Right atrium auricular region (tissue), 2 donors: ENCODE measurements at regions not wholly inside any gene's neighbourhood (a gene's known extent, or its start where the extent isn't known, plus 50 kb on each side); places are given as distances from the start of the nearest gene placed in this dataset.

ENCODE experiments used
- DNase-seq: peaks from one replicate; pipeline ENCODE4 v3.0.0-alpha.2; 2019; ENCODE audit warnings: low spot score
- H3K27ac ChIP-seq, 2 donors: fragments of 200-600 bp; sonication (generic); 1 replicate in 1 of 2; 2 replicates in 1 of 2; pipeline ENCODE4 v1.5.1; 2016 to 2019
- H3K27me3 ChIP-seq, 2 donors: fragments of 200-600 bp; sonication (generic); one replicate each; pipeline versions ENCODE4 v1.5.1 to v1.6.0; 2017 to 2019
- H3K36me3 ChIP-seq: fragments of 200-600 bp; sonication (generic); one replicate; pipeline ENCODE4 v1.5.1; 2016
- H3K4me1 ChIP-seq, 2 donors: fragments of 200-600 bp; sonication (generic); one replicate each; pipeline versions ENCODE4 v1.5.1 to v1.6.0; 2017 to 2019
- H3K4me3 ChIP-seq, 2 donors: fragments of 200-600 bp; sonication (generic); 1 replicate in 1 of 2; 2 replicates in 1 of 2; pipeline ENCODE4 v1.5.1; 2017 to 2019; ENCODE audit warnings: mild to moderate bottlenecking in 1 of 2, moderate library complexity in 1 of 2
- H3K9me3 ChIP-seq, 2 donors: fragments of 200-600 bp; sonication (generic); one replicate each; pipeline ENCODE4 v1.5.1; 2019
- TF ChIP-seq, protein P1 (sequence below), 2 donors: fragments of 200-600 bp; sonication (generic); IDR thresholded peaks; one replicate each; pipeline ENCODE4 v1.5.1; 2019; ENCODE audit warnings: antibody characterized with exemption in 2 of 2

DNA sequence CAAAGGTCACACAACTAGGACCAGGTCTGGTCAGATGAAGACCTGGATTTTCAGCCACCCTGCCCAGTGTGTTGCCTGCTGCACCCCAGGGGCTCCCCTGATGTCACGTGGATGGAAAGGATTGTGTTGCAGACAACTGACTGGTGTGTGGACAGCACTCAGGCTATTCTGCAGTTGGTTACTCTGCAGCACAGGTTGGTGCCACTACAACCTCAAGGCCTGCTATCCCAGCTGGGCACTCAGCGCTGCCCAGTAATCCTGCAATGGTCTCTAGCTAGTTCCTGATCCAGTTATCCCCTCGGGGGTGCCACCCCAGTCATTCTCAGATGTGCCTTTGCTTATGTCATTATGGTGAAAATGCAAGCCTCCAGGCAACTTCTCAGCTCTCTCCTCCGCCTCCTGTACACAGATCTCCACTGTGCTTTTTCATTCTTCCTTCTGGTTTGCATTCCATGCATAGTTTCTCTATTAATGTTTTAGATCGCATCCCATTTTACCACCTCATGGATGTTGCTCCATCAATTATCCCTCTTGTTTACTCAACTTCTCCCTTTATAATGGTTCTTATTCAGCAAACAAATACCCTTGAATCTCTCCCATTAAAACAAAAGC is 503.2 kb upstream of the CAMK1G start:
- Histone ChIP-seq H3K36me3 (no peaks in the 10 kb centered on the region), H3K9me3 (no peaks in the 10 kb centered on the region), H3K27me3 (no peaks in the 10 kb centered on the region), H3K27ac (no peak overlapping the region), H3K4me1 (no peaks in the 10 kb centered on the region), H3K4me3 (no peak overlapping the region)
- TF ChIP-seq, protein P1, sequence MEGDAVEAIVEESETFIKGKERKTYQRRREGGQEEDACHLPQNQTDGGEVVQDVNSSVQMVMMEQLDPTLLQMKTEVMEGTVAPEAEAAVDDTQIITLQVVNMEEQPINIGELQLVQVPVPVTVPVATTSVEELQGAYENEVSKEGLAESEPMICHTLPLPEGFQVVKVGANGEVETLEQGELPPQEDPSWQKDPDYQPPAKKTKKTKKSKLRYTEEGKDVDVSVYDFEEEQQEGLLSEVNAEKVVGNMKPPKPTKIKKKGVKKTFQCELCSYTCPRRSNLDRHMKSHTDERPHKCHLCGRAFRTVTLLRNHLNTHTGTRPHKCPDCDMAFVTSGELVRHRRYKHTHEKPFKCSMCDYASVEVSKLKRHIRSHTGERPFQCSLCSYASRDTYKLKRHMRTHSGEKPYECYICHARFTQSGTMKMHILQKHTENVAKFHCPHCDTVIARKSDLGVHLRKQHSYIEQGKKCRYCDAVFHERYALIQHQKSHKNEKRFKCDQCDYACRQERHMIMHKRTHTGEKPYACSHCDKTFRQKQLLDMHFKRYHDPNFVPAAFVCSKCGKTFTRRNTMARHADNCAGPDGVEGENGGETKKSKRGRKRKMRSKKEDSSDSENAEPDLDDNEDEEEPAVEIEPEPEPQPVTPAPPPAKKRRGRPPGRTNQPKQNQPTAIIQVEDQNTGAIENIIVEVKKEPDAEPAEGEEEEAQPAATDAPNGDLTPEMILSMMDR (IDR thresholded peaks at IDR 0.05): no peak
- no peak for DNase-seq

DNA sequence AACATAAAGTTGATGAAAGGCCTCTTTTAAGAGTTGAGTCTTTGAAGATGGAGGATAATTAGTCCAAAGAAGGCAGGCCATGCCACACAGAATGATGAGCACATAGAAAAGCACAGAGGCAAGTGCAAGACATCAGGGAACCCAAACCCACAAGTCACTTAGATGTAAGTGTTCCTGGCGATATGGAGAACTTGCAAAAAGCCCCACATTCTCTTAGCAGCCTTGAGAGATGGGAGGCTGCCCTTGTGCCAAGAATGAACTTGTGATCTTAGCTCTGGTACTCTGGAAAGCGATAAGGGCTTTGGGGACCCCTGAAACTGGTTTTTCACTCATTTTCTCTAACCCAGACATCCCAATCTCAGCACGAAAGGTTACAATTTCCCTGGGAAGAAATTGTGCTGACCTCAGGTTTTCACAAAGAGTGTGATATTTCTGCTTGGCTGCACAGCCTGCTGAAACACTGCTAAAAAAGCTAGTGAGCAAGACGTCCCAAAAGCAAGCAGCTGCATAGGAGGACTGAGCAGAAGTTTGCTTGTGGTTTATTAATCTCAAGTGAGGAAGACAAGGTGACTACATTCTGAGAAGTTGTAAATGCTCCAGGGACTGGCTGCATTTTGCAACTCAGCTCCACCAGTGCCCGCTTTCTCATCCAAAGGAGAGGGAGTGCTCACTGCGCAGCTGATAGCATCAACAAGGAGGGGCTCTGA is 496.9 kb upstream of the CAMK1G start:
- TF ChIP-seq, protein P1 (IDR thresholded peaks at IDR 0.05): no peak
- Histone ChIP-seq H3K4me1 (no peaks in the 10 kb centered on the region), H3K4me3 (no peak overlapping the region), H3K27ac (no peak overlapping the region), H3K36me3 (no peaks in the 10 kb centered on the region), H3K9me3 (no peaks in the 10 kb centered on the region), H3K27me3 (no peaks in the 10 kb centered on the region)
- DNase-seq: no peak

DNA sequence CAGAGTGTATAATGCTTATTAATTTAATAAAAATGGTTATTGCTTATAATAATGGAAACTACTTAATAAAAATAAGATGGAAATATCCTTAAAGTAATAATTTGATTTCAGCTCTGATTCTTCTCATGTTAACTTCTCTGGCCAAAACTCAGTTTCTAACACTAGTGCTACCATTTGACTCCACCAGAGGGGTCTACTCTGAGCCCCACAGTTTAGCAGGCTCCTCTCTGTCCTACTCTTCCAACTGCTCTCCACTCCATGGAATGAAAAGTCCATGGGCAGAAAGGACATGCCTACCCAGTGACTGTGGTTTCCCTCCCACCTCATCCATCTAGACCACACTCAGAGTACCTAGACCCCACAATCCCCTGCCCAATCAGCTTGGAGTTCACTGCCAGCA is 489.1 kb upstream of the CAMK1G start:
- H3K4me3 ChIP-seq: no peak overlapping the region
- TF ChIP-seq, protein P1 (IDR thresholded peaks at IDR 0.05): no peak
- H3K27me3 ChIP-seq: no peaks in the 10 kb centered on the region
- no peak overlapping the region for H3K27ac ChIP-seq
- H3K9me3 ChIP-seq: no peaks in the 10 kb centered on the region
- no peaks in the 10 kb centered on the region for H3K4me1 ChIP-seq
- DNase-seq: no peak
- H3K36me3 ChIP-seq: no peaks in the 10 kb centered on the region

DNA sequence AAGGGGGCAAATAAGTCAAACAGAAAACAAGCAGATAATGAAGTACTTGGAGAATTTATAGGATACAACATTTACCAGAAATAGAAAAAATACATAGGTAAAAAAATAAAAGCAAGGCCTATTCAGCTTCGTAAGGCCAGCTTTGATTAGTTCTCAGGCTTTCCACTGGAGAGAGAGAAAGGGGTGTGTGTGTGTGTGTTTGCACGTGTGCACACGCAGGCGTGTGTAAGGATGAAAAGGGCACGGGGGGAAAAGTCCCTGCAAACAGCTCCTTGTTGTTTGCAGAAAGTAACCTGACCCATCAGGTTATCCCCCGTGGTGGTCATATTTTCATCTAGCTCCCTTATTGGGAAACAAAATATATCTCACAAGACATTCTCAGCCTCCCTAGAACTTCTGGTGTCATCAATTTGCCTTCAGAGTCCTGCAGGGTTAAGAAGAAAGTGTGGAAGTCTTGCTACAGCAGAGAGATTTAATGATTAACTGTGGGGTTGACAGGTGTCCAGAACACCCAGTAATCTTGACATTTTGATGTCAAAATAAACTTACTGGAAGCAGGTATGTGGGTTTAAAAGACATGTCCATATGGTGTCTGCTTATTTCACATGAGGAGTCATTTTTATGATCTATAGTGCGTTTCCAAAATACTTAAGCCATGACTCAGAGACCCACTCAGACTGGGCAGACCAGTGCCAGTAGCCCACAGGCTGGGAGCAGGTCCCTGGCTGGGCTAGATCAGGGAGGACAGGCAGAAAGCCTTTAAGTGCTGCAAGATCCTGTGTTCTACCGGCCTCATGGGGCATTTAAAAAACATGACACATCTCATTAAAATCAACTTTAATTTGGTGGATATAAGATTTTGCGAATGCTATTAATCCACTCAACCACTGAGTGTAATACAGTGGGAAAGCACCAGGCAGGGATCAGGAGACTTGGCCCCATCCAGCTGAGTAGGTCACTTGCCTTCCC is 487.6 kb upstream of the CAMK1G start:
- H3K27me3 ChIP-seq: no peaks in the 10 kb centered on the region
- no peak overlapping the region for H3K27ac ChIP-seq
- H3K9me3 ChIP-seq: no peaks in the 10 kb centered on the region
- no peaks in the 10 kb centered on the region for H3K4me1 ChIP-seq
- no peak overlapping the region for H3K4me3 ChIP-seq
- TF ChIP-seq, protein P1 (IDR thresholded peaks at IDR 0.05): no peak
- DNase-seq: no peak
- no peaks in the 10 kb centered on the region for H3K36me3 ChIP-seq

DNA sequence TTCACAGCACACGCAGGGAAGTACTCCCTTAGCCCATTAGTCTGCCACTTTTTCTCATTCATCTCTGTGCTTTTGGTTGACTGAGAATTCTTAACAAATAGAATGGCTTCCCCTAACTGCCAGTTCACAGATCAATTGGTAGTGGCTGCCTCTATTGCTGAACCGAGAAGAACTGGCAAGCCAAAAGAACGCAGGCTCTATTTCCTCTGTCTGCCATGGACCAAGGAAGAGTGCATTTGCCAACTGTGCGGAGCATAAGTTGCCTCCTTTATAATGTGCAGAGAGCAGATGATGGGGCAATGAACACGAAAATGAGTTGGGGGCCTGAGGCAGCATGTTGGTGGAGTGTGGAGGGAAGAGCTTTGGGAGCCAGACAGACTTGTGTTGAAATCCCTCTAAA is 483.1 kb upstream of the CAMK1G start:
- no peaks in the 10 kb centered on the region for H3K9me3 ChIP-seq
- H3K4me1 ChIP-seq: no peaks in the 10 kb centered on the region
- H3K27ac ChIP-seq: no peak overlapping the region
- no peak for DNase-seq
- TF ChIP-seq, protein P1 (IDR thresholded peaks at IDR 0.05): no peak
- H3K36me3 ChIP-seq: no peaks in the 10 kb centered on the region
- no peak overlapping the region for H3K4me3 ChIP-seq
- H3K27me3 ChIP-seq: no peaks in the 10 kb centered on the region
